ENCODE measurements at regions not wholly inside any gene's neighbourhood (a gene's known extent, or its start where the extent isn't known, plus 50 kb on each side); places are given as distances from the start of the nearest gene placed in this dataset.
"Not testable (repeated sequence)": the region's sequence is repeated elsewhere in the genome, so short reads cannot be mapped to it uniquely, and the experiment has no call there.

DNA sequence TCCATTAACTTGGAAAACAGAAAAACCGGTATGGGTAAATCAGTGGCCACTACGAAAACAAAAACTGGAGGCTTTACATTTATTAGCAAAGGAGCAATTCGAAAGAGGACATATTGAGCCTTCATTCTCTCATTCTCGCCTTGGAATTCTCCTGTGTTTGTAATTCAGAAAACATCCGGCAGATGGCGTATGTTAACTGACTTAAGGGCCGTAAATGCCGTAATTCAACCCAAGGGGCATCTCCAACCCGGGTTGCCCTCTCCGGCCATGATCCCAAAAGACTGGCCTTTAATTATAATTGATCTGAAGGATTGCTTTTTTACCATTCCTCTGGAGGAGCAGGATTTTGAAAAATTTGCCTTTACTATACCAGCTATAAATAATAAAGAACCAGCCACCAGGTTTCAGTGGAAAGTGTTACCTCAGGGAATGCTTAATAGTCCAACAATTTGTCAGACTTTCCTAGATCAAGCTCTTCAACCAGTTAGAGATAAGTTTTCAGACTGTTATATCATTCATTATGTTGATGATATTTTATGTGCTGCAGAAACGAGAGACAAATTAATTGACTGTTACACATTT, 160.9 kb downstream of the GPX5 start:
- not testable (repeated sequence) for H3K27ac ChIP-seq, H3K36me3 ChIP-seq, H3K4me1 ChIP-seq, DNase-seq, H3K9me3 ChIP-seq, ATAC-seq, H3K4me3 ChIP-seq
- peaks cover 58% of the 10 kb centered on the region for H3K27me3 ChIP-seq (ENCODE audit: low read depth)
- intact Hi-C loops (cut with DNase I), result loop anchor here (10.0 kb wide), 1 partner anchor 328 kb away; no protein-coding TSS in a partner anchor
- TF ChIP-seq, protein P1, sequence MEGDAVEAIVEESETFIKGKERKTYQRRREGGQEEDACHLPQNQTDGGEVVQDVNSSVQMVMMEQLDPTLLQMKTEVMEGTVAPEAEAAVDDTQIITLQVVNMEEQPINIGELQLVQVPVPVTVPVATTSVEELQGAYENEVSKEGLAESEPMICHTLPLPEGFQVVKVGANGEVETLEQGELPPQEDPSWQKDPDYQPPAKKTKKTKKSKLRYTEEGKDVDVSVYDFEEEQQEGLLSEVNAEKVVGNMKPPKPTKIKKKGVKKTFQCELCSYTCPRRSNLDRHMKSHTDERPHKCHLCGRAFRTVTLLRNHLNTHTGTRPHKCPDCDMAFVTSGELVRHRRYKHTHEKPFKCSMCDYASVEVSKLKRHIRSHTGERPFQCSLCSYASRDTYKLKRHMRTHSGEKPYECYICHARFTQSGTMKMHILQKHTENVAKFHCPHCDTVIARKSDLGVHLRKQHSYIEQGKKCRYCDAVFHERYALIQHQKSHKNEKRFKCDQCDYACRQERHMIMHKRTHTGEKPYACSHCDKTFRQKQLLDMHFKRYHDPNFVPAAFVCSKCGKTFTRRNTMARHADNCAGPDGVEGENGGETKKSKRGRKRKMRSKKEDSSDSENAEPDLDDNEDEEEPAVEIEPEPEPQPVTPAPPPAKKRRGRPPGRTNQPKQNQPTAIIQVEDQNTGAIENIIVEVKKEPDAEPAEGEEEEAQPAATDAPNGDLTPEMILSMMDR (IDR thresholded peaks at IDR 0.05), result peak; percentile 79

DNA sequence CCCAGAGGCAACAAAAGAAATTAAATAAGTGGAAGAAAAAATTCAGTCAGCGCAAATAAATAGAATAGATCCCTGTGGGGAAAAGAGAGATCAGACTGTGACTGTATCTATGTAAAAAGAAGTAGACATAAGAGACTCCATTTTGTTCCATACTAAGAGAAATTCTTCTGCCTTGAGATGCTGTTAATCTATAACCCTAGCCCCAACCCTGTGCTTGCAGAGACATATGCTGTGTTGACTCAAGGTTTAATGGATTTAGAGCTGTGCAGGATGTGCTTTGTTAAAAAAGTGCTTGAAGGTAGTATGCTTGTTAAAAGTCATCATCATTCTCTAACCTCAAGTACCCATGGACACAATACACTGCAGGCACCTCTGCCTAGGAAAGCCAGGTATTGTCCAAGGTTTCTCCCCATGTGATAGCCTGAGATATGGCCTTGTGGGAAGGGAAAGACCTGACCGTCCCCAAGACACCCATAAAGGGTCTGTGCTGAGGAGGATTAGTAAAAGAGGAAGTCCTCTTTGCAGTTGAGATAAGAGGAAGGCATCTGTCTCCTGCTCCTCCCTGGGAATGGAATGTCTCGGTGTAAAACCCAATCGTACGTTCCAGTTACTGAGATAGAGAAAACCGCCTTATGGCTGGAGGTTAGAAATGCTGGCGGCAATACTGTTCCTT, 161.8 kb downstream of the GPX5 start:
- peaks cover 51% of the 10 kb centered on the region for H3K27me3 ChIP-seq (ENCODE audit: low read depth)
- not testable (repeated sequence) for H3K36me3 ChIP-seq

GRCh38 chr6:28691991-28692390, 166.3 kb downstream of the GPX5 start:
- intact Hi-C loops (cut with DNase I); H3K4me3 ChIP-seq; H3K27ac ChIP-seq; ATAC-seq; H3K9me3 ChIP-seq; H3K36me3 ChIP-seq; H3K4me1 ChIP-seq; DNase-seq: not testable (repeated sequence)
- peaks cover 66% of the 10 kb centered on the region for H3K27me3 ChIP-seq (ENCODE audit: low read depth)

More for the DNA sequence above, 161.8 kb downstream of the GPX5 start:
- H3K27ac ChIP-seq, H3K9me3 ChIP-seq, H3K4me1 ChIP-seq, H3K4me3 ChIP-seq, ATAC-seq, DNase-seq: not testable (repeated sequence)
- intact Hi-C loops (cut with DNase I), result loop anchor here (10.0 kb wide), 1 partner anchor 327 kb away; no protein-coding TSS in a partner anchor

DNA sequence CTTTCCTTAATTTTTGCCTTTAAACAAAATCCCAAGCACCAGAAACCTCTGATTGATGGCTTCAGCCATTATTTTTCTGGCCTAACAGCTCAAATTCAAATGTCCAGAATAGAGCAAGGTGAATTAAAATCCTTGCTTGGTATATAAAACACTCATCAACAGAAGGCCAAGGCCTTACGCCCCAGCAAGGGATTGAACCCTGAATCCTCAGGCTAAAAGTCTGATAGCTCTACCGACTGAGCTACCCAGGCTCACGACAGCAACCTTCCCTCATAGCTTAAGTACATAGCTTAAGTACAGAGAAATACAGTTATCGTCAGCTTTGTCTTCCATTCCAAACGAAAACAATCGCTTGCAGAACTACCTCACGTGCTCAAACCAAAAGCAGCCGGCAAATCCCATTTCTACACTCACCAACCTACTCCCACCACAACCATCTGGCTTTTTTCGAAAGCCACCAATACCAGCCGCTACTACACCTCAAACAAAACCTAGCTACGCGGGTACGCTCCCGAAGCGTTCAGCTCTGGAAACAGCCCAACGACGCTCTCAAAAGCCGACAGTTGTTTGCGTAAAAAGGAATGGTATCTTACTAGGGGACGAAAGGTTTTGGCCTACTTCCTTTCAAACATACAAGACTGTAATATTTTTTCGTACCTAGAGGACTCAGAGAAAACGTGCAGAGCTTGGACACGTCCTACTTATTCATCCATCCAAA, 167.5 kb downstream of the GPX5 start:
- Histone ChIP-seq H3K9me3 (no peaks in the 10 kb centered on the region), H3K27ac (no peak overlapping the region), H3K36me3 (no peaks in the 10 kb centered on the region), H3K4me1 (no peaks in the 10 kb centered on the region), H3K27me3 (ENCODE audit: low read depth) (peaks cover 66% of the 10 kb centered on the region), H3K4me3 (no peak overlapping the region)
- DNase-seq (no peak), ATAC-seq (no peak)
- TF ChIP-seq, protein P1 (IDR thresholded peaks at IDR 0.05), result no peak
- intact Hi-C loops (cut with DNase I), result no loop called here

- no peak overlapping the region for H3K27ac ChIP-seq
- H3K36me3 ChIP-seq, result no peaks in the 10 kb centered on the region
- no peaks in the 10 kb centered on the region for H3K9me3 ChIP-seq
- peaks cover 70% of the 10 kb centered on the region for H3K27me3 ChIP-seq (ENCODE audit: low read depth)
- TF ChIP-seq, protein P1 (IDR thresholded peaks at IDR 0.05), result no peak
- intact Hi-C loops (cut with DNase I), result no loop called here
- H3K4me1 ChIP-seq, result no peaks in the 10 kb centered on the region
- DNase-seq, result no peak
- no peak overlapping the region for H3K4me3 ChIP-seq
- ATAC-seq, result no peak
Observed at GRCh38 chr6:28693751-28694443, 168.2 kb downstream of the GPX5 start.

- Histone ChIP-seq H3K36me3 (no peaks in the 10 kb centered on the region), H3K27ac (no peak overlapping the region), H3K4me3 (no peak overlapping the region), H3K9me3 (no peaks in the 10 kb centered on the region), H3K27me3 (ENCODE audit: low read depth) (peaks cover 79% of the 10 kb centered on the region), H3K4me1 (no peaks in the 10 kb centered on the region)
- TF ChIP-seq, protein P1 (IDR thresholded peaks at IDR 0.05), result no peak
- intact Hi-C loops (cut with DNase I), result no loop called here
- no peak for ATAC-seq
- DNase-seq, result no peak
Observed at GRCh38 chr6:28695715-28696114, 170.0 kb downstream of the GPX5 start.

Data from lower lobe of right lung (tissue), 2 donors.